Liver (tissue), 8 donors: ENCODE measurements at regions not wholly inside any gene's neighbourhood (a gene's known extent, or its start where the extent isn't known, plus 50 kb on each side); places are given as distances from the start of the nearest gene placed in this dataset.

Source experiments
- DNase-seq: peaks from one replicate; pipeline ENCODE4 v3.0.0-alpha.2; 2017; ENCODE audit warnings: low spot score
- H3K27ac ChIP-seq, 2 donors: one replicate each; pipeline ENCODE4 v1.7.0; 2013; ENCODE audit warnings: inconsistent platforms in 2 of 2, low read length in 2 of 2, control low read depth in 1 of 2, low read depth in 1 of 2, mild to moderate bottlenecking in 1 of 2
- H3K27me3 ChIP-seq, 4 donors: one replicate each; pipeline versions ENCODE4 v1.6.1 to v1.7.0; 2013; ENCODE audit warnings: low read length in 3 of 4, inconsistent platforms in 1 of 4, mild to moderate bottlenecking in 1 of 4, moderate library complexity in 1 of 4; ENCODE audit not compliant: control insufficient read depth in 4 of 4, insufficient read depth in 4 of 4
- H3K36me3 ChIP-seq, 4 donors: one replicate each; pipeline versions ENCODE4 v1.6.1 to v1.7.0; 2013; ENCODE audit warnings: low read length in 3 of 4, mild to moderate bottlenecking in 3 of 4, low read depth in 1 of 4, moderate library complexity in 1 of 4; ENCODE audit not compliant: control insufficient read depth in 4 of 4, insufficient read depth in 3 of 4
- H3K4me1 ChIP-seq, 4 donors: one replicate each; pipeline versions ENCODE4 v1.6.1 to v1.7.0; 2013; ENCODE audit warnings: low read length in 3 of 4, mild to moderate bottlenecking in 3 of 4, moderate library complexity in 1 of 4; ENCODE audit not compliant: control insufficient read depth in 4 of 4, insufficient read depth in 4 of 4
- H3K4me3 ChIP-seq, 3 donors: one replicate each; pipeline versions ENCODE4 v1.6.1 to v1.7.0; 2013; ENCODE audit warnings: low read length in 3 of 3, control low read depth in 1 of 3, low read depth in 1 of 3, mild to moderate bottlenecking in 1 of 3
- H3K9ac ChIP-seq, 2 donors: one replicate each; pipeline ENCODE4 v1.7.0; 2013; ENCODE audit warnings: low read length in 2 of 2, mild to moderate bottlenecking in 2 of 2, moderate library complexity in 2 of 2, control low read depth in 1 of 2, low read depth in 1 of 2
- H3K9me3 ChIP-seq, 4 donors: one replicate each; pipeline versions ENCODE4 v1.6.1 to v1.7.0; 2013; ENCODE audit warnings: low read length in 3 of 4; ENCODE audit not compliant: control insufficient read depth in 4 of 4
- CTCF ChIP-seq: fragments of 150-350 bp; IDR thresholded peaks from 2 replicates; pipeline ENCODE4 v1.5.1; 2017; ENCODE audit warnings: improper control_type of control experiment, low read depth, low read length; ENCODE audit not compliant: missing input control
- EGR1 ChIP-seq, 2 donors: IDR thresholded peaks; 2 replicates each; pipeline ENCODE4 v1.6.1; 2016 to 2018; ENCODE audit warnings: antibody characterized with exemption in 2 of 2, low read depth in 2 of 2
- FOXA1 ChIP-seq: IDR thresholded peaks from 2 replicates; pipeline ENCODE4 v1.6.1; 2016; ENCODE audit warnings: antibody characterized with exemption
- FOXA2 ChIP-seq: IDR thresholded peaks from 2 replicates; pipeline ENCODE4 v1.6.1; 2016; ENCODE audit warnings: antibody characterized with exemption
- GABPA ChIP-seq, 2 donors: IDR thresholded peaks in 1 of 2; conservative IDR thresholded peaks in 1 of 2; 2 replicates each; pipeline ENCODE4 v1.6.1; 2016; ENCODE audit warnings: antibody characterized with exemption in 2 of 2, mild to moderate bottlenecking in 1 of 2, moderate library complexity in 1 of 2
- HNF4A ChIP-seq, 2 donors: conservative IDR thresholded peaks; 2 replicates each; pipeline ENCODE4 v1.6.1; 2016; ENCODE audit warnings: antibody characterized with exemption in 2 of 2, mild to moderate bottlenecking in 2 of 2
- HNF4G ChIP-seq: IDR thresholded peaks from 2 replicates; pipeline ENCODE4 v1.6.1; 2016; ENCODE audit warnings: antibody characterized with exemption
- JUND ChIP-seq, 2 donors: IDR thresholded peaks; 2 replicates each; pipeline ENCODE4 v1.6.1; 2016; ENCODE audit warnings: antibody characterized with exemption in 2 of 2
- MAX ChIP-seq: IDR thresholded peaks from 2 replicates; pipeline ENCODE4 v1.6.1; 2016; ENCODE audit warnings: antibody characterized with exemption
- NR2F2 ChIP-seq: IDR thresholded peaks from 2 replicates; pipeline ENCODE4 v1.6.1; 2016; ENCODE audit warnings: antibody characterized with exemption
- RAD21 ChIP-seq, 2 donors: IDR thresholded peaks; 2 replicates each; pipeline ENCODE4 v1.6.1; 2016; ENCODE audit warnings: antibody characterized with exemption in 2 of 2, mild to moderate bottlenecking in 2 of 2
- RXRA ChIP-seq, 2 donors: IDR thresholded peaks; 2 replicates each; pipeline ENCODE4 v1.6.1; 2017 to 2018; ENCODE audit warnings: antibody characterized with exemption in 2 of 2, mild to moderate bottlenecking in 1 of 2
- SP1 ChIP-seq: IDR thresholded peaks from 2 replicates; pipeline ENCODE4 v1.6.1; 2018; ENCODE audit warnings: antibody characterized with exemption, mild to moderate bottlenecking
- TAF1 ChIP-seq: conservative IDR thresholded peaks from 2 replicates; pipeline ENCODE4 v1.6.1; 2016; ENCODE audit warnings: antibody characterized with exemption, mild to moderate bottlenecking
- YY1 ChIP-seq: IDR thresholded peaks from 2 replicates; pipeline ENCODE4 v1.6.1; 2016; ENCODE audit warnings: antibody characterized with exemption, mild to moderate bottlenecking
- WGBS: extraction: QIAGEN DNeasy Blood & Tissue Kit; methylation state at CpG from one replicate; pipeline ENCODE4 v1.1.7; 2013; 5-methylcytosine and 5-hydroxymethylcytosine counted together
- TF ChIP-seq, protein P1 (sequence below): IDR thresholded peaks from 2 replicates; pipeline ENCODE4 v1.6.1; 2016; ENCODE audit warnings: antibody characterized with exemption
- TF ChIP-seq, protein P2 (sequence below): IDR thresholded peaks from 2 replicates; pipeline ENCODE4 v1.6.1; 2016; ENCODE audit warnings: antibody characterized with exemption, mild to moderate bottlenecking
- TF ChIP-seq, protein P3 (sequence below): IDR thresholded peaks from 2 replicates; pipeline ENCODE4 v1.6.1; 2016; ENCODE audit warnings: antibody characterized with exemption
- donor health status: healthy.
- donor health status: healthy.
- donor health status: healthy.
- donor health status: healthy.
- donor health status: healthy.

GRCh38 chr5:52466749-52467520 is 320.8 kb upstream of the ITGA1 start:
- 75% methylated on average over 7 of the region's 7 CpGs for WGBS
- Histone ChIP-seq H3K36me3 (no peaks in the 10 kb centered on the region), H3K4me3 (no peak overlapping the region), H3K9ac (no peak overlapping the region), H3K27me3 (no peaks in the 10 kb centered on the region), H3K9me3 (no peaks in the 10 kb centered on the region), H3K4me1 (peaks cover 0 to 3% (median 0%) of the 10 kb centered on the region in 4 donors), H3K27ac (no peak overlapping the region)
- no peak for TF ChIP-seq SP1
- no peak for TF ChIP-seq MAX
- no peak for TF ChIP-seq NR2F2
- no peak for TF ChIP-seq EGR1 (IDR thresholded peaks at IDR 0.05; ENCODE audit: low read depth in 2 of 2)
- TF ChIP-seq RAD21 (IDR thresholded peaks at IDR 0.05) = no peak
- TF ChIP-seq CTCF = no peak
- no peak for TF ChIP-seq GABPA (IDR thresholded peaks at IDR 0.05 in 1 of 2, conservative IDR thresholded peaks at IDR 0.05 in 1 of 2)
- TF ChIP-seq, protein P1, sequence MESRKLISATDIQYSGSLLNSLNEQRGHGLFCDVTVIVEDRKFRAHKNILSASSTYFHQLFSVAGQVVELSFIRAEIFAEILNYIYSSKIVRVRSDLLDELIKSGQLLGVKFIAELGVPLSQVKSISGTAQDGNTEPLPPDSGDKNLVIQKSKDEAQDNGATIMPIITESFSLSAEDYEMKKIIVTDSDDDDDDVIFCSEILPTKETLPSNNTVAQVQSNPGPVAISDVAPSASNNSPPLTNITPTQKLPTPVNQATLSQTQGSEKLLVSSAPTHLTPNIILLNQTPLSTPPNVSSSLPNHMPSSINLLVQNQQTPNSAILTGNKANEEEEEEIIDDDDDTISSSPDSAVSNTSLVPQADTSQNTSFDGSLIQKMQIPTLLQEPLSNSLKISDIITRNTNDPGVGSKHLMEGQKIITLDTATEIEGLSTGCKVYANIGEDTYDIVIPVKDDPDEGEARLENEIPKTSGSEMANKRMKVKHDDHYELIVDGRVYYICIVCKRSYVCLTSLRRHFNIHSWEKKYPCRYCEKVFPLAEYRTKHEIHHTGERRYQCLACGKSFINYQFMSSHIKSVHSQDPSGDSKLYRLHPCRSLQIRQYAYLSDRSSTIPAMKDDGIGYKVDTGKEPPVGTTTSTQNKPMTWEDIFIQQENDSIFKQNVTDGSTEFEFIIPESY = no peak
- TF ChIP-seq JUND (IDR thresholded peaks at IDR 0.05) = no peak
- no peak for TF ChIP-seq HNF4A (conservative IDR thresholded peaks at IDR 0.05)
- TF ChIP-seq HNF4G = no peak
- TF ChIP-seq, protein P2, sequence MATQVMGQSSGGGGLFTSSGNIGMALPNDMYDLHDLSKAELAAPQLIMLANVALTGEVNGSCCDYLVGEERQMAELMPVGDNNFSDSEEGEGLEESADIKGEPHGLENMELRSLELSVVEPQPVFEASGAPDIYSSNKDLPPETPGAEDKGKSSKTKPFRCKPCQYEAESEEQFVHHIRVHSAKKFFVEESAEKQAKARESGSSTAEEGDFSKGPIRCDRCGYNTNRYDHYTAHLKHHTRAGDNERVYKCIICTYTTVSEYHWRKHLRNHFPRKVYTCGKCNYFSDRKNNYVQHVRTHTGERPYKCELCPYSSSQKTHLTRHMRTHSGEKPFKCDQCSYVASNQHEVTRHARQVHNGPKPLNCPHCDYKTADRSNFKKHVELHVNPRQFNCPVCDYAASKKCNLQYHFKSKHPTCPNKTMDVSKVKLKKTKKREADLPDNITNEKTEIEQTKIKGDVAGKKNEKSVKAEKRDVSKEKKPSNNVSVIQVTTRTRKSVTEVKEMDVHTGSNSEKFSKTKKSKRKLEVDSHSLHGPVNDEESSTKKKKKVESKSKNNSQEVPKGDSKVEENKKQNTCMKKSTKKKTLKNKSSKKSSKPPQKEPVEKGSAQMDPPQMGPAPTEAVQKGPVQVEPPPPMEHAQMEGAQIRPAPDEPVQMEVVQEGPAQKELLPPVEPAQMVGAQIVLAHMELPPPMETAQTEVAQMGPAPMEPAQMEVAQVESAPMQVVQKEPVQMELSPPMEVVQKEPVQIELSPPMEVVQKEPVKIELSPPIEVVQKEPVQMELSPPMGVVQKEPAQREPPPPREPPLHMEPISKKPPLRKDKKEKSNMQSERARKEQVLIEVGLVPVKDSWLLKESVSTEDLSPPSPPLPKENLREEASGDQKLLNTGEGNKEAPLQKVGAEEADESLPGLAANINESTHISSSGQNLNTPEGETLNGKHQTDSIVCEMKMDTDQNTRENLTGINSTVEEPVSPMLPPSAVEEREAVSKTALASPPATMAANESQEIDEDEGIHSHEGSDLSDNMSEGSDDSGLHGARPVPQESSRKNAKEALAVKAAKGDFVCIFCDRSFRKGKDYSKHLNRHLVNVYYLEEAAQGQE = no peak
- no peak for TF ChIP-seq TAF1
- TF ChIP-seq RXRA (IDR thresholded peaks at IDR 0.05) = no peak
- TF ChIP-seq YY1 = no peak
- TF ChIP-seq FOXA1 = no peak
- TF ChIP-seq FOXA2 = no peak
- TF ChIP-seq, protein P3, sequence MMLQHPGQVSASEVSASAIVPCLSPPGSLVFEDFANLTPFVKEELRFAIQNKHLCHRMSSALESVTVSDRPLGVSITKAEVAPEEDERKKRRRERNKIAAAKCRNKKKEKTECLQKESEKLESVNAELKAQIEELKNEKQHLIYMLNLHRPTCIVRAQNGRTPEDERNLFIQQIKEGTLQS = no peak
- DNase-seq = no peak
